SK-N-SH (cell line): ENCODE measurements at regions not wholly inside any gene's neighbourhood (a gene's known extent, or its start where the extent isn't known, plus 50 kb on each side); places are given as distances from the start of the nearest gene placed in this dataset.

Source experiments
- CTCF ChIA-PET: fragments of 300-600, 350-600 bp; formaldehyde crosslinking; extraction: SDS; loops from one replicate; lab custom pipeline; 2021; lab: Yijun Ruan, JAX
- POLR2A ChIA-PET: fragments of 350-600 bp; sonication (Branson Sonifier 250); formaldehyde crosslinking; extraction: SDS; loops from one replicate; lab custom pipeline; 2020; ENCODE audit warnings: antibody characterized with exemption, inconsistent platforms; lab: Yijun Ruan, JAX
- DNase-seq: peaks from one replicate; pipeline ENCODE4 v3.0.0; 2012
- H2AFZ ChIP-seq: fragments of 200-600 bp; sonication (generic); 2 replicates; pipeline ENCODE4 v1.8.1; 2016; ENCODE audit warnings: antibody characterized with exemption, mild to moderate bottlenecking, low read depth
- H3F3A ChIP-seq: fragments of 200-600 bp; sonication (generic); replicated peaks from 2 replicates; pipeline ENCODE3; 2016; ENCODE audit warnings: antibody characterized with exemption, mild to moderate bottlenecking; ENCODE audit not compliant: insufficient read depth
- H3K27ac ChIP-seq, 2 experiments: fragments of 200-500 bp in 1 of 2; fragments of 200-600 bp in 1 of 2; sonication (Bioruptor generic) in 1 of 2; sonication (generic), shearing (Covaris generic) in 1 of 2; 2 replicates each; pipeline versions ENCODE4 v1.5.1 to v1.6.1; 2014 to 2016; ENCODE audit warnings: low read depth in 2 of 2, inconsistent platforms in 1 of 2, low read length in 1 of 2, mild to moderate bottlenecking in 1 of 2, mixed read lengths in 1 of 2
- H3K27me3 ChIP-seq: fragments of 200-600 bp; sonication (generic), shearing (Covaris generic); 2 replicates; pipeline ENCODE4 v1.6.1; 2016; ENCODE audit warnings: mixed run types; ENCODE audit not compliant: insufficient read depth
- H3K36me3 ChIP-seq, 2 experiments: fragments of 200-500 bp in 1 of 2; fragments of 200-600 bp in 1 of 2; sonication (Bioruptor generic) in 1 of 2; sonication (generic) in 1 of 2; replicated peaks in 1 of 2; 2 replicates each; pipeline versions ENCODE3 to v1.5.1; 2014 to 2016; ENCODE audit warnings: low read length in 1 of 2, mild to moderate bottlenecking in 1 of 2; ENCODE audit not compliant: insufficient read depth in 2 of 2, control insufficient read depth in 1 of 2
- H3K4me1 ChIP-seq, 2 experiments: fragments of 200-500 bp in 1 of 2; fragments of 200-600 bp in 1 of 2; sonication (Bioruptor generic) in 1 of 2; sonication (generic), shearing (Covaris generic) in 1 of 2; 2 replicates each; pipeline versions ENCODE4 v1.5.1 to v1.6.1; 2014 to 2016; ENCODE audit warnings: low read depth in 1 of 2, low read length in 1 of 2, mixed run types in 1 of 2; ENCODE audit not compliant: insufficient read depth in 2 of 2, control insufficient read depth in 1 of 2
- H3K4me2 ChIP-seq: fragments of 200-600 bp; sonication (generic), shearing (Covaris generic); 2 replicates; pipeline ENCODE4 v1.6.1; 2017; ENCODE audit warnings: mixed run types
- H3K4me3 ChIP-seq, 2 experiments: fragments of 200-500 bp in 1 of 2; fragments of 200-600 bp in 1 of 2; sonication (Bioruptor generic) in 1 of 2; sonication (generic), shearing (Covaris generic) in 1 of 2; 2 replicates each; pipeline versions ENCODE4 v1.5.1 to v1.8.1; 2014 to 2016; ENCODE audit warnings: low read depth in 2 of 2, inconsistent platforms in 1 of 2, low read length in 1 of 2, mild to moderate bottlenecking in 1 of 2, mixed read lengths in 1 of 2, moderate library complexity in 1 of 2
- H3K79me2 ChIP-seq: fragments of 200-600 bp; sonication (generic); 2 replicates; pipeline ENCODE4 v1.8.1; 2017; ENCODE audit warnings: mild to moderate bottlenecking; ENCODE audit not compliant: insufficient read depth
- H3K9ac ChIP-seq: fragments of 200-600 bp; sonication (generic); 2 replicates; pipeline ENCODE4 v1.6.1; 2017; ENCODE audit warnings: mixed run types
- H3K9me2 ChIP-seq: fragments of 200-600 bp; sonication (generic); 2 replicates; pipeline ENCODE4 v1.6.1; 2017; ENCODE audit warnings: mixed run types
- H3K9me3 ChIP-seq: fragments of 200-600 bp; sonication (generic); 2 replicates; pipeline ENCODE4 v1.6.1; 2017; ENCODE audit warnings: mixed run types, mild to moderate bottlenecking, moderate library complexity
- H4K20me1 ChIP-seq: fragments of 200-600 bp; sonication (generic); 2 replicates; pipeline ENCODE4 v1.6.1; 2017; ENCODE audit warnings: mild to moderate bottlenecking, mixed run types; ENCODE audit not compliant: insufficient read depth
- EP300 ChIP-seq, 2 experiments: IDR thresholded peaks; 2 replicates each; pipeline versions ENCODE4 v1.4.0 to v1.6.1; 2012; ENCODE audit warnings: borderline replicate concordance in 1 of 2, low read depth in 1 of 2, low read length in 1 of 2
- EZH2phosphoT487 ChIP-seq: fragments of 200-600 bp; sonication (generic); IDR thresholded peaks from 2 replicates; pipeline ENCODE4 v1.6.1; 2017; ENCODE audit warnings: low read depth, mixed run types, mild to moderate bottlenecking, antibody characterized with exemption, moderate library complexity, borderline replicate concordance
- FOSL2 ChIP-seq: IDR thresholded peaks from 2 replicates; pipeline ENCODE4 v1.4.0; 2012; ENCODE audit warnings: low read depth, mild to moderate bottlenecking, moderate library complexity, borderline replicate concordance
- GABPA ChIP-seq: IDR thresholded peaks from 2 replicates; pipeline ENCODE4 v1.4.0; 2012; ENCODE audit warnings: low read depth, mild to moderate bottlenecking
- GATA2 ChIP-seq: sonication (generic); formaldehyde crosslinking; IDR thresholded peaks from 2 replicates; pipeline ENCODE4 v1.5.0; 2020; ENCODE audit warnings: mild to moderate bottlenecking, missing genetic modification reagents
- IRF3 ChIP-seq: fragments of 150-350 bp; IDR thresholded peaks from 2 replicates; pipeline ENCODE4 v1.6.1; 2016; ENCODE audit warnings: mild to moderate bottlenecking, low read depth, low read length
- JUND ChIP-seq: IDR thresholded peaks from 2 replicates; pipeline ENCODE4 v1.4.0; 2012
- MEF2A ChIP-seq: IDR thresholded peaks from 2 replicates; pipeline ENCODE4 v1.4.0; 2012; ENCODE audit warnings: low read depth, borderline replicate concordance
- MXI1 ChIP-seq: IDR thresholded peaks from 2 replicates; pipeline ENCODE4 v1.6.1; 2012; ENCODE audit warnings: mild to moderate bottlenecking, low read depth, low read length, improper control_type of control experiment
- POLR2AphosphoS5 ChIP-seq: IDR thresholded peaks from 2 replicates; pipeline ENCODE4 v1.6.1; 2012; ENCODE audit warnings: low read depth, low read length
- RAD21 ChIP-seq: IDR thresholded peaks from 2 replicates; pipeline ENCODE4 v1.6.1; 2012; ENCODE audit warnings: mild to moderate bottlenecking, low read length
- RCOR1 ChIP-seq: fragments of 150-350 bp; IDR thresholded peaks from 2 replicates; pipeline ENCODE4 v1.6.1; 2017; ENCODE audit warnings: antibody characterized with exemption, low read length
- SIN3A ChIP-seq: IDR thresholded peaks from 2 replicates; pipeline ENCODE4 v1.6.1; 2012; ENCODE audit warnings: low read depth, mild to moderate bottlenecking, low read length, moderate library complexity, borderline replicate concordance
- SMC3 ChIP-seq: IDR thresholded peaks from 2 replicates; pipeline ENCODE4 v1.6.1; 2012; ENCODE audit warnings: low read depth, low read length, improper control_type of control experiment
- TAF1 ChIP-seq: IDR thresholded peaks from 2 replicates; pipeline ENCODE4 v1.6.1; 2012; ENCODE audit warnings: low read depth, mild to moderate bottlenecking, low read length, moderate library complexity, borderline replicate concordance
- TCF12 ChIP-seq: IDR thresholded peaks from 2 replicates; pipeline ENCODE4 v1.4.0; 2012
- USF2 ChIP-seq: fragments of 150-350 bp; IDR thresholded peaks from 2 replicates; pipeline ENCODE4 v1.6.1; 2017; ENCODE audit warnings: antibody characterized with exemption, low read length, low read depth, borderline replicate concordance
- YY1 ChIP-seq: IDR thresholded peaks from 2 replicates; pipeline ENCODE4 v1.4.0; 2012; ENCODE audit warnings: low read depth, mild to moderate bottlenecking
- ZBTB33 ChIP-seq: IDR thresholded peaks from 2 replicates; pipeline ENCODE4 v1.4.0; 2012; ENCODE audit warnings: low read depth, borderline replicate concordance
- WGBS: methylation state at CpG from one replicate; pipeline ENCODE4 v1.1.6; 2017; ENCODE audit warnings: low lambda C conversion rate; 5-methylcytosine and 5-hydroxymethylcytosine counted together

GRCh38 chr14:61973981-61974380 is 211.8 kb downstream of the SNAPC1 start:
- H3F3A ChIP-seq, result no peaks in the 10 kb centered on the region
- H3K4me2 ChIP-seq, result no peak overlapping the region
- no peaks in the 10 kb centered on the region for H3K36me3 ChIP-seq
- H3K4me3 ChIP-seq, result no peak overlapping the region
- H3K9me2 ChIP-seq, result no peaks in the 10 kb centered on the region
- no peaks in the 10 kb centered on the region for H3K4me1 ChIP-seq
- H3K27ac ChIP-seq, result no peak overlapping the region
- DNase-seq, result no peak
- WGBS, result 33% methylated on average over 5 of the region's 5 CpGs
- TF ChIP-seq ZBTB33 (no peak), SIN3A (no peak), TAF1 (no peak), YY1 (no peak), RAD21 (no peak), EZH2phosphoT487 (no peak), SMC3 (no peak), USF2 (no peak), TCF12 (no peak)
- POLR2A ChIA-PET, result no interaction called here
- H4K20me1 ChIP-seq, result no peaks in the 10 kb centered on the region
- H3K9ac ChIP-seq, result no peak overlapping the region
- CTCF ChIA-PET, result no interaction called here
- no peaks in the 10 kb centered on the region for H3K79me2 ChIP-seq
- H3K27me3 ChIP-seq, result no peaks in the 10 kb centered on the region
- no peaks in the 10 kb centered on the region for H3K9me3 ChIP-seq
- no peak overlapping the region for H2AFZ ChIP-seq

GRCh38 chr14:61977217-61977616 is 215.0 kb downstream of the SNAPC1 start:
- Histone ChIP-seq H3K27ac (no peak overlapping the region), H3K4me2 (no peak overlapping the region)
- DNase-seq, result no peak

More at GRCh38 chr14:61977217-61977616, 215.0 kb downstream of the SNAPC1 start:
- Histone ChIP-seq H3K79me2 (no peaks in the 10 kb centered on the region), H3K9me3 (no peaks in the 10 kb centered on the region), H3K9ac (no peak overlapping the region), H3K4me1 (no peaks in the 10 kb centered on the region), H3K27me3 (no peaks in the 10 kb centered on the region), H3F3A (no peaks in the 10 kb centered on the region), H2AFZ (no peak overlapping the region), H3K36me3 (no peaks in the 10 kb centered on the region), H3K4me3 (no peak overlapping the region), H3K9me2 (no peaks in the 10 kb centered on the region), H4K20me1 (no peaks in the 10 kb centered on the region)
- ChIA-PET POLR2A (no interaction called here), CTCF (interaction anchor here (0.9 kb wide), 1 partner anchor 29 kb away, joined by 3 read pairs; no protein-coding TSS in a partner anchor)
- no peak for TF ChIP-seq EP300 (IDR thresholded peaks at IDR 0.05; ENCODE audit: borderline replicate concordance in 1 of 2, low read depth in 1 of 2, low read length in 1 of 2)
- no peak for TF ChIP-seq RCOR1
- no peak for TF ChIP-seq RAD21
- no peak for TF ChIP-seq JUND
- TF ChIP-seq GABPA, result no peak
- no peak for TF ChIP-seq TCF12
- TF ChIP-seq FOSL2, result no peak
- TF ChIP-seq MEF2A, result no peak
- no peak for TF ChIP-seq YY1
- TF ChIP-seq IRF3, result no peak
- no peak for TF ChIP-seq GATA2 (CRISPR knock-in tag)
- no peak for TF ChIP-seq MXI1
- no peak for TF ChIP-seq POLR2AphosphoS5
